Activated CD4-positive, alpha-beta memory T cell treated with anti-CD3 and anti-CD28 coated beads for 36 hours (primary cell): ENCODE measurements at regions not wholly inside any gene's neighbourhood (a gene's known extent, or its start where the extent isn't known, plus 50 kb on each side); places are given as distances from the start of the nearest gene placed in this dataset.
"Not testable (repeated sequence)": the region's sequence is repeated elsewhere in the genome, so short reads cannot be mapped to it uniquely, and the experiment has no call there.

Experiments used
- CTCF ChIA-PET: fragments of 350-600 bp; sonication (Branson Sonifier 250); formaldehyde crosslinking; loops from one replicate; lab custom pipeline; 2021; ENCODE audit warnings: antibody characterized with exemption, inconsistent platforms; lab: Charles Lee
- POLR2A ChIA-PET: fragments of 350-600 bp; sonication (Branson Sonifier 250); formaldehyde crosslinking; loops from one replicate; lab custom pipeline; 2021; ENCODE audit warnings: antibody characterized with exemption; lab: Charles Lee
- DNase-seq: peaks from one replicate; pipeline ENCODE4 v3.0.0-alpha.2; 2020
- H3K27ac Mint-ChIP-seq: one replicate; pipeline ENCODE4 v1.8.0; 2021; ENCODE audit warnings: mixed read lengths
- H3K27me3 Mint-ChIP-seq: one replicate; pipeline ENCODE4 v1.8.0; 2021; ENCODE audit warnings: mixed read lengths
- H3K36me3 Mint-ChIP-seq: one replicate; pipeline ENCODE4 v1.8.0; 2021; ENCODE audit warnings: mixed read lengths
- H3K4me1 Mint-ChIP-seq: one replicate; pipeline ENCODE4 v1.8.0; 2021; ENCODE audit warnings: low read depth, mixed read lengths
- H3K4me3 Mint-ChIP-seq: one replicate; pipeline ENCODE4 v1.8.0; 2021; ENCODE audit warnings: mild to moderate bottlenecking, mixed read lengths
- H3K9me3 Mint-ChIP-seq: one replicate; pipeline ENCODE4 v1.8.0; 2021; ENCODE audit warnings: mixed read lengths
- intact Hi-C: fragments of 100-400 bp; cut with micrococcal nuclease; formaldehyde crosslinking; loops from one replicate; pipeline ENCODE4 v1.15.1; 2023

GRCh38 chr11:121963846-121964245 is 152.2 kb downstream of the BLID start:
- H3K4me1 Mint-ChIP-seq, H3K27ac Mint-ChIP-seq, H3K27me3 Mint-ChIP-seq, H3K9me3 Mint-ChIP-seq, intact Hi-C loops, H3K36me3 Mint-ChIP-seq, DNase-seq, H3K4me3 Mint-ChIP-seq, CTCF ChIA-PET, POLR2A ChIA-PET: not testable (repeated sequence)

GRCh38 chr11:121961321-121961801 is 154.7 kb downstream of the BLID start:
- intact Hi-C loops = no loop called here
- no peak for DNase-seq
- no peak overlapping the region for H3K4me3 Mint-ChIP-seq
- no peaks in the 10 kb centered on the region for H3K27me3 Mint-ChIP-seq
- no peak overlapping the region for H3K27ac Mint-ChIP-seq
- no peaks in the 10 kb centered on the region for H3K4me1 Mint-ChIP-seq
- CTCF ChIA-PET = no interaction called here
- POLR2A ChIA-PET = interaction anchor here (0.6 kb wide), 1 partner anchor 68 kb away, joined by 3 read pairs; no protein-coding TSS in a partner anchor
- H3K36me3 Mint-ChIP-seq = no peaks in the 10 kb centered on the region
- H3K9me3 Mint-ChIP-seq = no peaks in the 10 kb centered on the region

GRCh38 chr11:121958971-121959325 is 157.1 kb downstream of the BLID start:
- H3K27me3 Mint-ChIP-seq = no peaks in the 10 kb centered on the region
- intact Hi-C loops = no loop called here
- ChIA-PET CTCF (no interaction called here), POLR2A (no interaction called here)
- no peaks in the 10 kb centered on the region for H3K9me3 Mint-ChIP-seq
- H3K4me1 Mint-ChIP-seq = no peaks in the 10 kb centered on the region
- H3K27ac Mint-ChIP-seq = no peak overlapping the region
- no peaks in the 10 kb centered on the region for H3K36me3 Mint-ChIP-seq
- no peak for DNase-seq
- no peak overlapping the region for H3K4me3 Mint-ChIP-seq

GRCh38 chr11:121958323-121958970 is 157.6 kb downstream of the BLID start:
- H3K27ac Mint-ChIP-seq = no peak overlapping the region
- intact Hi-C loops = no loop called here

GRCh38 chr11:121953122-121953521 is 162.9 kb downstream of the BLID start:
- intact Hi-C loops = no loop called here
- no peak for DNase-seq
- Mint-ChIP-seq H3K9me3 (no peaks in the 10 kb centered on the region), H3K4me1 (no peaks in the 10 kb centered on the region), H3K27ac (no peak overlapping the region), H3K27me3 (peaks cover 3% of the 10 kb centered on the region), H3K4me3 (no peak overlapping the region), H3K36me3 (no peaks in the 10 kb centered on the region)
- ChIA-PET POLR2A (no interaction called here), CTCF (no interaction called here)

More at GRCh38 chr11:121958323-121958970, 157.6 kb downstream of the BLID start:
- Mint-ChIP-seq H3K9me3 (no peaks in the 10 kb centered on the region), H3K4me1 (no peaks in the 10 kb centered on the region), H3K36me3 (no peaks in the 10 kb centered on the region), H3K4me3 (no peak overlapping the region), H3K27me3 (no peaks in the 10 kb centered on the region)
- CTCF ChIA-PET = no interaction called here
- POLR2A ChIA-PET = no interaction called here
- DNase-seq = no peak

- intact Hi-C loops = no loop called here
- ChIA-PET POLR2A (no interaction called here), CTCF (no interaction called here)
- H3K4me1 Mint-ChIP-seq = no peaks in the 10 kb centered on the region
- no peak overlapping the region for H3K4me3 Mint-ChIP-seq
- no peak overlapping the region for H3K27ac Mint-ChIP-seq
- H3K36me3 Mint-ChIP-seq = no peaks in the 10 kb centered on the region
- no peaks in the 10 kb centered on the region for H3K9me3 Mint-ChIP-seq
- H3K27me3 Mint-ChIP-seq = peaks cover 3% of the 10 kb centered on the region
- DNase-seq = no peak
Measured at GRCh38 chr11:121950160-121950559, 165.9 kb downstream of the BLID start.

GRCh38 chr11:121946514-121946913 is 169.5 kb downstream of the BLID start:
- peaks cover 3% of the 10 kb centered on the region for H3K27me3 Mint-ChIP-seq
- no peaks in the 10 kb centered on the region for H3K36me3 Mint-ChIP-seq
- intact Hi-C loops = no loop called here
- no peak overlapping the region for H3K27ac Mint-ChIP-seq
- CTCF ChIA-PET = no interaction called here
- H3K4me3 Mint-ChIP-seq = no peak overlapping the region
- no peaks in the 10 kb centered on the region for H3K9me3 Mint-ChIP-seq
- POLR2A ChIA-PET = no interaction called here
- H3K4me1 Mint-ChIP-seq = no peaks in the 10 kb centered on the region
- DNase-seq = no peak

GRCh38 chr11:121944556-121945230 is 171.3 kb downstream of the BLID start:
- CTCF ChIA-PET = no interaction called here
- no peak overlapping the region for H3K4me3 Mint-ChIP-seq

GRCh38 chr11:121938076-121938475 is 177.9 kb downstream of the BLID start:
- Mint-ChIP-seq H3K27me3 (no peaks in the 10 kb centered on the region), H3K36me3 (no peaks in the 10 kb centered on the region), H3K9me3 (no peaks in the 10 kb centered on the region), H3K27ac (no peak overlapping the region), H3K4me1 (no peaks in the 10 kb centered on the region), H3K4me3 (no peak overlapping the region)
- intact Hi-C loops = no loop called here
- no peak for DNase-seq
- ChIA-PET CTCF (no interaction called here), POLR2A (no interaction called here)

More at GRCh38 chr11:121944556-121945230, 171.3 kb downstream of the BLID start:
- Mint-ChIP-seq H3K4me1 (no peaks in the 10 kb centered on the region), H3K36me3 (no peaks in the 10 kb centered on the region), H3K27me3 (no peaks in the 10 kb centered on the region), H3K9me3 (no peaks in the 10 kb centered on the region), H3K27ac (no peak overlapping the region)
- POLR2A ChIA-PET = no interaction called here
- intact Hi-C loops = no loop called here
- DNase-seq = no peak

- no peaks in the 10 kb centered on the region for H3K36me3 Mint-ChIP-seq
- no peak overlapping the region for H3K4me3 Mint-ChIP-seq
- POLR2A ChIA-PET = no interaction called here
- CTCF ChIA-PET = no interaction called here
- H3K27me3 Mint-ChIP-seq = peaks cover 3% of the 10 kb centered on the region
- no peak overlapping the region for H3K27ac Mint-ChIP-seq
- no peaks in the 10 kb centered on the region for H3K9me3 Mint-ChIP-seq
- DNase-seq = no peak
- H3K4me1 Mint-ChIP-seq = no peaks in the 10 kb centered on the region
- intact Hi-C loops = no loop called here
Measured at GRCh38 chr11:121936781-121937447, 179.1 kb downstream of the BLID start.

GRCh38 chr11:121936370-121936769 is 179.6 kb downstream of the BLID start:
- Mint-ChIP-seq H3K27me3 (peaks cover 3% of the 10 kb centered on the region), H3K9me3 (no peaks in the 10 kb centered on the region), H3K4me1 (no peaks in the 10 kb centered on the region), H3K27ac (no peak overlapping the region), H3K4me3 (no peak overlapping the region), H3K36me3 (no peaks in the 10 kb centered on the region)
- intact Hi-C loops = no loop called here
- CTCF ChIA-PET = no interaction called here
- POLR2A ChIA-PET = no interaction called here
- no peak for DNase-seq

GRCh38 chr11:121933694-121934093 is 182.3 kb downstream of the BLID start:
- no peak for DNase-seq
- intact Hi-C loops = no loop called here
- POLR2A ChIA-PET = no interaction called here

More at GRCh38 chr11:121933694-121934093, 182.3 kb downstream of the BLID start:
- Mint-ChIP-seq H3K36me3 (no peaks in the 10 kb centered on the region), H3K27me3 (peaks cover 5% of the 10 kb centered on the region), H3K9me3 (no peaks in the 10 kb centered on the region), H3K27ac (no peak overlapping the region), H3K4me3 (no peak overlapping the region), H3K4me1 (no peaks in the 10 kb centered on the region)
- CTCF ChIA-PET = no interaction called here
